Thyroid gland (tissue), 4 donors: ENCODE measurements at regions not wholly inside any gene's neighbourhood (a gene's known extent, or its start where the extent isn't known, plus 50 kb on each side); places are given as distances from the start of the nearest gene placed in this dataset.

Source experiments
- POLR2A ChIP-seq, 2 donors: fragments of 450-650 bp; IDR thresholded peaks; one replicate each; pipeline ENCODE4 v1.6.1; 2017; ENCODE audit warnings: antibody characterized with exemption in 2 of 2, mild to moderate bottlenecking in 2 of 2, moderate library complexity in 1 of 2
- TF ChIP-seq, protein P1 (sequence below), 6 experiments: fragments of 200-600 bp in 3 of 6; fragments of 450-650 bp in 3 of 6; sonication (generic) in 3 of 6; IDR thresholded peaks; one replicate each; pipeline ENCODE4 v1.5.1; 2016 to 2019; ENCODE audit warnings: antibody characterized with exemption in 6 of 6, mild to moderate bottlenecking in 2 of 6, inconsistent platforms in 1 of 6, moderate library complexity in 1 of 6

DNA sequence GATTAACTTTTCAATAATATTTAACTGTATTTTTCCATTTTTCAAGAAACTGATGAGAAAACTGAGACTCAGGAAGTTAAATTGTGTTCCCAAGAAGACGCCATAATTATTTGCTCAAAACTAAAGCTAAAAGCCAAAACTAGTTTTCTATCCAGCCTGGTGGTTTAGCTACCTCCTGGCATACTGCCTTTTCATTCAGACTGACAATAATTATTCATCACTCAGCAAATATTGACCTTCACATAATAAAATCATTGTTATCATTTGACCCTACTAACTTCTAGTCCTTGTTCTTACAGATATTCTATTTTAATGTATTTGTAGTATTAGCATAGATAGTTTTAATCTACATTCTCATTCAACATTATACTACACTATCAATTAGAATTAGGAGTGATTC is 210.6 kb upstream of the GADL1 start:
- TF ChIP-seq, protein P1, sequence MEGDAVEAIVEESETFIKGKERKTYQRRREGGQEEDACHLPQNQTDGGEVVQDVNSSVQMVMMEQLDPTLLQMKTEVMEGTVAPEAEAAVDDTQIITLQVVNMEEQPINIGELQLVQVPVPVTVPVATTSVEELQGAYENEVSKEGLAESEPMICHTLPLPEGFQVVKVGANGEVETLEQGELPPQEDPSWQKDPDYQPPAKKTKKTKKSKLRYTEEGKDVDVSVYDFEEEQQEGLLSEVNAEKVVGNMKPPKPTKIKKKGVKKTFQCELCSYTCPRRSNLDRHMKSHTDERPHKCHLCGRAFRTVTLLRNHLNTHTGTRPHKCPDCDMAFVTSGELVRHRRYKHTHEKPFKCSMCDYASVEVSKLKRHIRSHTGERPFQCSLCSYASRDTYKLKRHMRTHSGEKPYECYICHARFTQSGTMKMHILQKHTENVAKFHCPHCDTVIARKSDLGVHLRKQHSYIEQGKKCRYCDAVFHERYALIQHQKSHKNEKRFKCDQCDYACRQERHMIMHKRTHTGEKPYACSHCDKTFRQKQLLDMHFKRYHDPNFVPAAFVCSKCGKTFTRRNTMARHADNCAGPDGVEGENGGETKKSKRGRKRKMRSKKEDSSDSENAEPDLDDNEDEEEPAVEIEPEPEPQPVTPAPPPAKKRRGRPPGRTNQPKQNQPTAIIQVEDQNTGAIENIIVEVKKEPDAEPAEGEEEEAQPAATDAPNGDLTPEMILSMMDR (IDR thresholded peaks at IDR 0.05) = no peak
- TF ChIP-seq POLR2A (IDR thresholded peaks at IDR 0.05) = no peak
